ENCODE measurements at regions not wholly inside any gene's neighbourhood (a gene's known extent, or its start where the extent isn't known, plus 50 kb on each side); places are given as distances from the start of the nearest gene placed in this dataset.

- Histone ChIP-seq H3K4me2 (ENCODE audit: low read length) (no peak overlapping the region), H3K27me3 (ENCODE audit: insufficient read depth, low read length) (no peaks in the 10 kb centered on the region), H3K36me3 (ENCODE audit: insufficient read depth, low read length) (no peaks in the 10 kb centered on the region), H3K79me2 (ENCODE audit: insufficient read depth, low read length) (no peaks in the 10 kb centered on the region), H3K27ac (ENCODE audit: low read depth, low read length) (no peak overlapping the region), H3K4me3 (ENCODE audit: insufficient read depth, low read depth, low read length) (no peak overlapping the region), H3K9ac (ENCODE audit: low read length) (no peak overlapping the region), H3K9me3 (ENCODE audit: insufficient read depth, low read depth, low read length) (no peaks in the 10 kb centered on the region), H3K4me1 (ENCODE audit: insufficient read depth, low read length) (no peaks in the 10 kb centered on the region), H4K20me1 (ENCODE audit: insufficient read depth, low read length) (no peaks in the 10 kb centered on the region), H2AFZ (ENCODE audit: low read depth, low read length) (no peak overlapping the region)
- Mint-ChIP-seq H3K36me3 (ENCODE audit: low read depth, unreplicated experiment) (no peaks in the 10 kb centered on the region), H3K27me3 (ENCODE audit: low read depth, unreplicated experiment) (no peaks in the 10 kb centered on the region), H3K4me3 (ENCODE audit: unreplicated experiment) (no peak overlapping the region), H3K27ac (ENCODE audit: unreplicated experiment) (no peak overlapping the region), H3K4me1 (ENCODE audit: low read depth, unreplicated experiment) (no peaks in the 10 kb centered on the region), H3K9me3 (ENCODE audit: unreplicated experiment) (peaks cover 2% of the 10 kb centered on the region)
- no peak for TF ChIP-seq CTCF (IDR thresholded peaks at IDR 0.05; ENCODE audit: insufficient read depth, low read depth, low read length)
- no peak for TF ChIP-seq EZH2 (IDR thresholded peaks at IDR 0.05; ENCODE audit: insufficient read depth, low read length)
- no peak for FAIRE-seq
- no peak for DNase-seq (ENCODE audit: low read depth)
These were observed 715.8 kb upstream of the KIF2B start for GRCh38 chr17:53106886-53107285.

- no peaks in the 10 kb centered on the region for H3K4me1 Mint-ChIP-seq (ENCODE audit: low read depth, unreplicated experiment)
- Histone ChIP-seq H3K9me3 (ENCODE audit: insufficient read depth, low read depth, low read length) (no peaks in the 10 kb centered on the region), H2AFZ (ENCODE audit: low read depth, low read length) (no peak overlapping the region), H3K9ac (ENCODE audit: low read length) (no peak overlapping the region), H3K4me3 (ENCODE audit: insufficient read depth, low read depth, low read length) (no peak overlapping the region), H3K36me3 (ENCODE audit: insufficient read depth, low read length) (no peaks in the 10 kb centered on the region), H4K20me1 (ENCODE audit: insufficient read depth, low read length) (no peaks in the 10 kb centered on the region), H3K79me2 (ENCODE audit: insufficient read depth, low read length) (no peaks in the 10 kb centered on the region), H3K27me3 (ENCODE audit: insufficient read depth, low read length) (no peaks in the 10 kb centered on the region), H3K4me1 (ENCODE audit: insufficient read depth, low read length) (no peaks in the 10 kb centered on the region), H3K27ac (ENCODE audit: low read depth, low read length) (no peak overlapping the region), H3K4me2 (ENCODE audit: low read length) (no peak overlapping the region)
- H3K4me3 Mint-ChIP-seq (ENCODE audit: unreplicated experiment): no peak overlapping the region
- DNase-seq (ENCODE audit: low read depth) (no peak), FAIRE-seq (no peak)
- H3K36me3 Mint-ChIP-seq (ENCODE audit: low read depth, unreplicated experiment): no peaks in the 10 kb centered on the region
- H3K9me3 Mint-ChIP-seq (ENCODE audit: unreplicated experiment): no peaks in the 10 kb centered on the region
- H3K27me3 Mint-ChIP-seq (ENCODE audit: low read depth, unreplicated experiment): no peaks in the 10 kb centered on the region
- H3K27ac Mint-ChIP-seq (ENCODE audit: unreplicated experiment): no peak overlapping the region
- TF ChIP-seq CTCF (IDR thresholded peaks at IDR 0.05; ENCODE audit: insufficient read depth, low read depth, low read length) (no peak), EZH2 (IDR thresholded peaks at IDR 0.05; ENCODE audit: insufficient read depth, low read length) (no peak)
These were observed 721.0 kb upstream of the KIF2B start for GRCh38 chr17:53101706-53102105.

GRCh38 chr17:53100126-53100525 is 722.6 kb upstream of the KIF2B start:
- Mint-ChIP-seq H3K9me3 (ENCODE audit: unreplicated experiment) (no peaks in the 10 kb centered on the region), H3K4me3 (ENCODE audit: unreplicated experiment) (no peak overlapping the region), H3K27ac (ENCODE audit: unreplicated experiment) (no peak overlapping the region), H3K27me3 (ENCODE audit: low read depth, unreplicated experiment) (no peaks in the 10 kb centered on the region), H3K36me3 (ENCODE audit: low read depth, unreplicated experiment) (no peaks in the 10 kb centered on the region), H3K4me1 (ENCODE audit: low read depth, unreplicated experiment) (no peaks in the 10 kb centered on the region)
- Histone ChIP-seq H4K20me1 (ENCODE audit: insufficient read depth, low read length) (no peaks in the 10 kb centered on the region), H3K27me3 (ENCODE audit: insufficient read depth, low read length) (no peaks in the 10 kb centered on the region), H3K9me3 (ENCODE audit: insufficient read depth, low read depth, low read length) (no peaks in the 10 kb centered on the region), H3K36me3 (ENCODE audit: insufficient read depth, low read length) (no peaks in the 10 kb centered on the region), H2AFZ (ENCODE audit: low read depth, low read length) (no peak overlapping the region), H3K27ac (ENCODE audit: low read depth, low read length) (no peak overlapping the region), H3K4me2 (ENCODE audit: low read length) (no peak overlapping the region), H3K9ac (ENCODE audit: low read length) (no peak overlapping the region), H3K79me2 (ENCODE audit: insufficient read depth, low read length) (no peaks in the 10 kb centered on the region), H3K4me3 (ENCODE audit: insufficient read depth, low read depth, low read length) (no peak overlapping the region), H3K4me1 (ENCODE audit: insufficient read depth, low read length) (no peaks in the 10 kb centered on the region)
- TF ChIP-seq EZH2 (IDR thresholded peaks at IDR 0.05; ENCODE audit: insufficient read depth, low read length) (no peak), CTCF (IDR thresholded peaks at IDR 0.05; ENCODE audit: insufficient read depth, low read depth, low read length) (no peak)
- no peak for FAIRE-seq
- DNase-seq (ENCODE audit: low read depth): no peak

Measured in astrocyte (in vitro differentiated cells and primary cell).